ENCODE measurements at regions not wholly inside any gene's neighbourhood (a gene's known extent, or its start where the extent isn't known, plus 50 kb on each side); places are given as distances from the start of the nearest gene placed in this dataset.
"Not testable (repeated sequence)": the region's sequence is repeated elsewhere in the genome, so short reads cannot be mapped to it uniquely, and the experiment has no call there.

- Mint-ChIP-seq H3K4me3 (no peak overlapping the region), H3K4me1 (no peaks in the 10 kb centered on the region), H3K27me3 (ENCODE audit: low read depth) (no peaks in the 10 kb centered on the region), H3K9me3 (peaks cover 7% of the 10 kb centered on the region), H3K27ac (no peak overlapping the region), H3K36me3 (ENCODE audit: low read depth) (no peaks in the 10 kb centered on the region)
- TF ChIP-seq, protein P1, sequence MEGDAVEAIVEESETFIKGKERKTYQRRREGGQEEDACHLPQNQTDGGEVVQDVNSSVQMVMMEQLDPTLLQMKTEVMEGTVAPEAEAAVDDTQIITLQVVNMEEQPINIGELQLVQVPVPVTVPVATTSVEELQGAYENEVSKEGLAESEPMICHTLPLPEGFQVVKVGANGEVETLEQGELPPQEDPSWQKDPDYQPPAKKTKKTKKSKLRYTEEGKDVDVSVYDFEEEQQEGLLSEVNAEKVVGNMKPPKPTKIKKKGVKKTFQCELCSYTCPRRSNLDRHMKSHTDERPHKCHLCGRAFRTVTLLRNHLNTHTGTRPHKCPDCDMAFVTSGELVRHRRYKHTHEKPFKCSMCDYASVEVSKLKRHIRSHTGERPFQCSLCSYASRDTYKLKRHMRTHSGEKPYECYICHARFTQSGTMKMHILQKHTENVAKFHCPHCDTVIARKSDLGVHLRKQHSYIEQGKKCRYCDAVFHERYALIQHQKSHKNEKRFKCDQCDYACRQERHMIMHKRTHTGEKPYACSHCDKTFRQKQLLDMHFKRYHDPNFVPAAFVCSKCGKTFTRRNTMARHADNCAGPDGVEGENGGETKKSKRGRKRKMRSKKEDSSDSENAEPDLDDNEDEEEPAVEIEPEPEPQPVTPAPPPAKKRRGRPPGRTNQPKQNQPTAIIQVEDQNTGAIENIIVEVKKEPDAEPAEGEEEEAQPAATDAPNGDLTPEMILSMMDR (IDR thresholded peaks at IDR 0.05; ENCODE audit: unreplicated experiment in 3 of 3), result no peak
Measured at GRCh38 chr7:45324683-45325237, 167.2 kb downstream of the RAMP3 start.

DNA sequence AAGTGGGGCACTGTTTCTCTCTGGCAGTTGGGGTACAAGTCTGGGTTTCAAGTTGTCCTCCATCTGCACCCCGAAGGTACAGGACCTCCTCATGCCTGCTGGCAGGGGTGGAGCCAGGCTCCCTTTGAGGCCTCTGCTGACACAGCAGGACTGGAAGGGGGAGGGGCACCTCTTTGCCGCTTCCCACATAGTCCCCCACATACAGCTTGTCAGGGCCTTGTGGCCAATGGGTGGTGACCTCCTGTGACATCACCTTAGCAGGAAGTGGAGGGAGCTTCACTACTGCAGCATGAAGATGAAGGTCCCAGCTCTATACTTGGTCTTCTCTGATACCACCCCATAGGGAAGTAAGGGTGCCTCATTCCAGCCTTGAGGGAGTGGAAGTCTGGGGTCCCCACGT is 167.8 kb downstream of the RAMP3 start:
- TF ChIP-seq, protein P1 (IDR thresholded peaks at IDR 0.05; ENCODE audit: unreplicated experiment in 3 of 3), result no peak
- no peaks in the 10 kb centered on the region for H3K4me1 Mint-ChIP-seq
- H3K4me3 Mint-ChIP-seq, result no peak overlapping the region
- H3K27me3 Mint-ChIP-seq (ENCODE audit: low read depth), result no peaks in the 10 kb centered on the region
- no peak overlapping the region for H3K27ac Mint-ChIP-seq
- no peaks in the 10 kb centered on the region for H3K36me3 Mint-ChIP-seq (ENCODE audit: low read depth)
- peaks cover 7% of the 10 kb centered on the region for H3K9me3 Mint-ChIP-seq

GRCh38 chr7:45328403-45328981 is 170.9 kb downstream of the RAMP3 start:
- peaks cover 19% of the 10 kb centered on the region for H3K9me3 Mint-ChIP-seq
- peaks cover 4% of the 10 kb centered on the region for H3K27me3 Mint-ChIP-seq (ENCODE audit: low read depth)
- TF ChIP-seq, protein P1 (IDR thresholded peaks at IDR 0.05; ENCODE audit: unreplicated experiment in 3 of 3), result no peak
- H3K4me1 Mint-ChIP-seq, result no peaks in the 10 kb centered on the region
- H3K27ac Mint-ChIP-seq, result no peak overlapping the region
- H3K36me3 Mint-ChIP-seq (ENCODE audit: low read depth), result no peaks in the 10 kb centered on the region
- H3K4me3 Mint-ChIP-seq, result no peak overlapping the region

DNA sequence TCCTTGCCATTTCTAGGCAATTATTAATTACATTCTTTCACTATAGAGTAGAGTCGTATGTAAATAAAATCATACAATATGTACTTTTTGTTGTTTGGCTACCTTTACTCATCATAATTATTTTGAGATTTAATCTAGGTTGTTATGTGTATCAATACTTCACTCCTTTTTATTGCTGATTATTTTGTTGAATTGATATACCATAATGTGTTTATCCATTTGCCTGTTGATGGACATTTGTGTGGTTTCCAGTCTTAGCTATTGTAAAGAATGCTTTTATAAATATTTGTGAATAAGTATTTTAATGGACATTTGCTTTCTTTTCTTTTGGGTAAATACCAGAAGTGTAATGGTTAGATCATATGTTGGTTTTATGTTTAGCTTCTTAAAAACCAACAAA is 174.0 kb downstream of the RAMP3 start:
- TF ChIP-seq, protein P1 (IDR thresholded peaks at IDR 0.05; ENCODE audit: unreplicated experiment in 3 of 3), result no peak
- Mint-ChIP-seq H3K36me3 (ENCODE audit: low read depth) (no peaks in the 10 kb centered on the region), H3K27me3 (ENCODE audit: low read depth) (peaks cover 4% of the 10 kb centered on the region), H3K27ac (no peak overlapping the region), H3K4me1 (no peaks in the 10 kb centered on the region), H3K9me3 (peaks cover 29% of the 10 kb centered on the region), H3K4me3 (no peak overlapping the region)

- H3K27ac Mint-ChIP-seq; H3K4me3 Mint-ChIP-seq; H3K36me3 Mint-ChIP-seq (ENCODE audit: low read depth); H3K4me1 Mint-ChIP-seq: not testable (repeated sequence)
- Mint-ChIP-seq H3K27me3 (ENCODE audit: low read depth) (peaks cover 11% of the 10 kb centered on the region), H3K9me3 (peaks cover 29% of the 10 kb centered on the region)
Measured at GRCh38 chr7:45335024-45335423, 177.4 kb downstream of the RAMP3 start.

DNA sequence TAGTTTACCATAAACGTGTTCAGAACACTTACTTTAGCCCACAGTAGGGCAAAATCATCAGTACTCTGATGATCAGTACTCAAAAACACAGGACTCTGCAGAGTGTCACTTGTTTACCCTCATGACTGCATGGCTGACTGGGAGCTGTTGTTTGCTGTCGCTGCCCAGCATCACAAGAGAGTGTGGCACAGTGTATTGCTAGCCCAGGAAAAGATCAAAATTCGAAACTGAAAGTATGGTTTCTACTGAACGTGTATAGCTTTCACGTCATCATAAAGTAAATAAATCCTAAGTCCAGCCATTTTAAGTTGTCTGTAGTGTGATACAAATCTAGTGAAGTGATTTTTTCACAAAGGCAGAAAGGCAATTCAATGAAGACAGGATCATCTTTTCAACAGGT is 184.6 kb downstream of the RAMP3 start:
- H3K27me3 Mint-ChIP-seq (ENCODE audit: low read depth), result peaks cover under 1% of the 10 kb centered on the region
- no peaks in the 10 kb centered on the region for H3K36me3 Mint-ChIP-seq (ENCODE audit: low read depth)
- TF ChIP-seq, protein P1 (IDR thresholded peaks at IDR 0.05; ENCODE audit: unreplicated experiment in 3 of 3), result no peak
- H3K27ac Mint-ChIP-seq, result no peak overlapping the region
- no peak overlapping the region for H3K4me3 Mint-ChIP-seq
- H3K4me1 Mint-ChIP-seq, result no peaks in the 10 kb centered on the region
- no peaks in the 10 kb centered on the region for H3K9me3 Mint-ChIP-seq

Data from nephron (organoid).